Adrenal gland (tissue), 9 donors: ENCODE measurements at regions not wholly inside any gene's neighbourhood (a gene's known extent, or its start where the extent isn't known, plus 50 kb on each side); places are given as distances from the start of the nearest gene placed in this dataset.

Source experiments
- DNase-seq, 7 donors: peaks; one replicate each; pipeline ENCODE4 v3.0.0-alpha.2; 2019 to 2020
- H3K27ac ChIP-seq, 5 donors: fragments of 200-600 bp; sonication (generic) in 4 of 5; 1 replicate in 3 of 5; 2 replicates in 2 of 5; pipeline versions ENCODE4 v1.5.1 to v1.8.0; 2016 to 2020; ENCODE audit warnings: mild to moderate bottlenecking in 1 of 5
- H3K27me3 ChIP-seq: fragments of 200-600 bp; 2 replicates; pipeline ENCODE4 v1.8.0; 2021
- H3K36me3 ChIP-seq, 2 donors: fragments of 200-600 bp; replicated peaks in 1 of 2; 1 replicate in 1 of 2; 2 replicates in 1 of 2; pipeline versions ENCODE4 v1.5.1 to v1.8.0; 2018 to 2022
- H3K4me1 ChIP-seq, 2 donors: fragments of 200-600 bp; replicated peaks in 1 of 2; 1 replicate in 1 of 2; 2 replicates in 1 of 2; pipeline versions ENCODE4 v1.5.1 to v1.8.0; 2018 to 2021
- H3K4me3 ChIP-seq, 4 donors: fragments of 200-600 bp; sonication (generic) in 3 of 4; one replicate each; pipeline ENCODE4 v1.5.1; 2016 to 2018
- H3K9me3 ChIP-seq, 3 donors: fragments of 200-600 bp; sonication (generic) in 1 of 3; replicated peaks in 1 of 3; 1 replicate in 2 of 3; 2 replicates in 1 of 3; pipeline versions ENCODE4 v1.5.1 to v1.8.0; 2016 to 2021
- CTCF ChIP-seq, 6 experiments: fragments of 450-650 bp in 4 of 6; fragments of 200-600 bp in 2 of 6; sonication (generic) in 1 of 6; IDR thresholded peaks; 1 replicate in 5 of 6; 2 replicates in 1 of 6; pipeline versions ENCODE4 v1.5.1 to v1.8.0; 2016 to 2021; ENCODE audit warnings: antibody characterized with exemption in 6 of 6, mild to moderate bottlenecking in 2 of 6, moderate library complexity in 1 of 6
- POLR2A ChIP-seq, 2 donors: fragments of 450-650 bp; IDR thresholded peaks; one replicate each; pipeline ENCODE4 v1.6.1; 2017; ENCODE audit warnings: antibody characterized with exemption in 2 of 2, mild to moderate bottlenecking in 2 of 2, moderate library complexity in 1 of 2
- WGBS, 4 donors: extraction: QIAGEN DNeasy Blood & Tissue Kit in 2 of 4; methylation state at CpG; one replicate each; pipeline versions ENCODE4 v1.1.5 to v1.1.7; 2013 to 2017; 5-methylcytosine and 5-hydroxymethylcytosine counted together
- intact Hi-C, 2 donors: fragments of 100-400 bp; cut with DNase I; formaldehyde crosslinking; loops; one replicate each; pipeline versions ENCODE4 v1.14.1 to v1.15.0; 2022 to 2023
- donor health status: healthy with polysubstance abuse.
- donor health status: Bipolar disorder and iron deficiency.
- donor health status: DM: yes; HTN: yes; CAD: no.
- donor health status: DM: no; HTN: no; CAD: no.
- donor health status: DM: no; HTN: no; CAD: no.

- TF ChIP-seq CTCF (IDR thresholded peaks at IDR 0.05) (no peak), POLR2A (IDR thresholded peaks at IDR 0.05) (no peak)
- no peaks in the 10 kb centered on the region for H3K4me1 ChIP-seq
- DNase-seq: no peak
- WGBS, 4 donors: 54 to 80% (median 66%) methylated on average over 2 of the region's 2 CpGs
- no peaks in the 10 kb centered on the region for H3K27me3 ChIP-seq
- intact Hi-C loops: no loop called here
- H3K36me3 ChIP-seq: no peaks in the 10 kb centered on the region
- H3K9me3 ChIP-seq: no peaks in the 10 kb centered on the region
- no peak overlapping the region for H3K4me3 ChIP-seq
- H3K27ac ChIP-seq: no peak overlapping the region
Observed at GRCh38 chr5:93278896-93279295, 302.1 kb downstream of the NR2F1-AS1 start.

DNA sequence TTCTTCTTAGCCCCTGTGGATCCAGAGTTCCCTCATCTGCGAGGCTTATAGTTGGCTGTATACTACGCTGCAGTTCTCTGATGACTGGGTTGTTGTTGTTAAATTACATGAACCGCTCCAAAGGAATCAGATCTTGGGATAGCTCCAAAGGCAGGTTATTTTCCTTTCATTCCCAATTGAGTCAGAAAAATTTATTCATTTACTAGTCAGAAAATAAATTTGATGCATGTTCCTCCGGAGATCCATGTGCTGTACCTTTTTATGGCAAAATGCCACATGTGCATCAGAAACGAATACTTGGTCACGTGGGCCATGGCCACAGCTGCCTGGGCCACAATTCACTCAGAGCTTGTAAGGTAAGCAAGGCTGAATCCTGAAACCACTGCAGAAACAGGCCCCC is 304.0 kb downstream of the NR2F1-AS1 start:
- Histone ChIP-seq H3K9me3 (no peaks in the 10 kb centered on the region), H3K36me3 (no peaks in the 10 kb centered on the region), H3K27ac (no peak overlapping the region), H3K4me3 (no peak overlapping the region), H3K27me3 (no peaks in the 10 kb centered on the region), H3K4me1 (no peaks in the 10 kb centered on the region)
- 82 to 92% (median 83%) methylated on average over 6 of the region's 6 CpGs for WGBS, 4 donors
- TF ChIP-seq POLR2A (IDR thresholded peaks at IDR 0.05): no peak
- TF ChIP-seq CTCF (IDR thresholded peaks at IDR 0.05): no peak
- no peak for DNase-seq
- intact Hi-C loops: no loop called here

DNA sequence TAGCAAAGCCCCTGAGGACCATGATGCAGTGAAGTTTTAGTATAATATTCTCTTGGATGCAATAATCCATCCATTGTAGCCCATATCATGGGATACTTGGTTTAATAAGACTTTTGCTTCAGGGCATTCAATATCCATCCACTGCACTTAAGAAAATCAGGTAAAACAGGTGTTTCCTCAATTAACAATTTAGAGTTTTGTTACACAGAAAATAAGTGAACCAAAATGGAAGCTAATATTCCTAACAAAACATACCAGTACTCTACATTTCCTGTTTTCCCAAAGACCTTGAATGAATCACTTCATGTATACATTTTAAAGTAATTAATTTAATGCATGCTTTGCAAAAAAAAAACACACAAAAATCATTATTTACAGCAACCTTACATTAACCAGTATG is 305.6 kb downstream of the NR2F1-AS1 start:
- Histone ChIP-seq H3K4me3 (no peak overlapping the region), H3K9me3 (no peaks in the 10 kb centered on the region), H3K27me3 (no peaks in the 10 kb centered on the region), H3K4me1 (no peaks in the 10 kb centered on the region), H3K27ac (no peak overlapping the region), H3K36me3 (no peaks in the 10 kb centered on the region)
- DNase-seq: no peak
- TF ChIP-seq POLR2A (IDR thresholded peaks at IDR 0.05) (no peak), CTCF (IDR thresholded peaks at IDR 0.05) (no peak)
- intact Hi-C loops: no loop called here

- TF ChIP-seq CTCF (IDR thresholded peaks at IDR 0.05) (no peak), POLR2A (IDR thresholded peaks at IDR 0.05) (no peak)
- H3K36me3 ChIP-seq: no peaks in the 10 kb centered on the region
- 71 to 76% (median 72%) methylated on average over 5 of the region's 5 CpGs for WGBS, 4 donors
- no peaks in the 10 kb centered on the region for H3K9me3 ChIP-seq
- no peak for DNase-seq
- H3K4me1 ChIP-seq: no peaks in the 10 kb centered on the region
- H3K27ac ChIP-seq: no peak overlapping the region
- H3K4me3 ChIP-seq: no peak overlapping the region
- no peaks in the 10 kb centered on the region for H3K27me3 ChIP-seq
- intact Hi-C loops: no loop called here
Observed at GRCh38 chr5:93274291-93274690, 306.7 kb downstream of the NR2F1-AS1 start.
